ENCODE measurements at regions not wholly inside any gene's neighbourhood (a gene's known extent, or its start where the extent isn't known, plus 50 kb on each side); places are given as distances from the start of the nearest gene placed in this dataset.

- TF ChIP-seq, protein P1, sequence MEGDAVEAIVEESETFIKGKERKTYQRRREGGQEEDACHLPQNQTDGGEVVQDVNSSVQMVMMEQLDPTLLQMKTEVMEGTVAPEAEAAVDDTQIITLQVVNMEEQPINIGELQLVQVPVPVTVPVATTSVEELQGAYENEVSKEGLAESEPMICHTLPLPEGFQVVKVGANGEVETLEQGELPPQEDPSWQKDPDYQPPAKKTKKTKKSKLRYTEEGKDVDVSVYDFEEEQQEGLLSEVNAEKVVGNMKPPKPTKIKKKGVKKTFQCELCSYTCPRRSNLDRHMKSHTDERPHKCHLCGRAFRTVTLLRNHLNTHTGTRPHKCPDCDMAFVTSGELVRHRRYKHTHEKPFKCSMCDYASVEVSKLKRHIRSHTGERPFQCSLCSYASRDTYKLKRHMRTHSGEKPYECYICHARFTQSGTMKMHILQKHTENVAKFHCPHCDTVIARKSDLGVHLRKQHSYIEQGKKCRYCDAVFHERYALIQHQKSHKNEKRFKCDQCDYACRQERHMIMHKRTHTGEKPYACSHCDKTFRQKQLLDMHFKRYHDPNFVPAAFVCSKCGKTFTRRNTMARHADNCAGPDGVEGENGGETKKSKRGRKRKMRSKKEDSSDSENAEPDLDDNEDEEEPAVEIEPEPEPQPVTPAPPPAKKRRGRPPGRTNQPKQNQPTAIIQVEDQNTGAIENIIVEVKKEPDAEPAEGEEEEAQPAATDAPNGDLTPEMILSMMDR (IDR thresholded peaks at IDR 0.05; ENCODE audit: control extremely low read depth in 1 of 3, insufficient read depth in 1 of 3, low read depth in 1 of 3, low read length in 3 of 3) = no peak
- TF ChIP-seq RAD21 (IDR thresholded peaks at IDR 0.05 in 1 of 2, conservative IDR thresholded peaks at IDR 0.05 in 1 of 2; ENCODE audit: low read depth in 2 of 2, low read length in 2 of 2) = no peak
- no peak for TF ChIP-seq RNF2 (IDR thresholded peaks at IDR 0.05; ENCODE audit: borderline replicate concordance, low read depth, low read length, missing control alignments, poor library complexity, severe bottlenecking)
- TF ChIP-seq EZH2 (IDR thresholded peaks at IDR 0.05; ENCODE audit: low read depth, low read length, severe bottlenecking) = no peak
Observed at GRCh38 chr12:115268451-115268850, 584.5 kb upstream of the TBX3 start.

Data from H1 (cell line).